ENCODE measurements at regions not wholly inside any gene's neighbourhood (a gene's known extent, or its start where the extent isn't known, plus 50 kb on each side); places are given as distances from the start of the nearest gene placed in this dataset.
"Not testable (repeated sequence)": the region's sequence is repeated elsewhere in the genome, so short reads cannot be mapped to it uniquely, and the experiment has no call there.

DNA sequence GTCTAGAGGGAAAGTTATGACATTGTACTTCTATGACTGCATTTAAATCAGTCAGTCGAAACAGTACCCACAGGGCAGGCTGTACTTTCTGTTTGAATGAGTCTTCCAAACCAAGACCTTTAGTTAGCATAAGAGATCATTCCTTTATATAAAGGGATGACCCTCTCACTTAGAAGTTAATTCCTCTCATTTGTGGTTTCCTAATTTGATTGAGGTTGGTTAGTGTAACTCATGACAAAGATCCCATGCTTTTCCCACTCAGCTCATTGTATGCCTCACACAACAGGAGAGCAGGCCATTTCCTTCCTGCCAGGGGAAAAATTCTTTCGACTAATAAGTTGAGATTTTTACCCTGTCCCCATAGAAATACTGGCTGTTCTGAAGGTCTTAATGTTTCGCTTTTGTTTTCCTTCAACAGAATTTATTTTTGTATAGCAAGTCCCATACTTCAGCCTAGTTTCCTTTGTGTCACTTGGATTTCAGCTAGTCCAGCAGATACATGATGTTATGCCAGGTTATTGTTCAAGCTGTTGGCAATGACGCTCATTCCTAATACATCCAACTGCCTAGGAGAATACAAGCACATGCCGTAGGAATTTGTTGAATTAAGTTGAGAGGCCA, 500.7 kb downstream of the SPATA31D1 start:
- no peak for DNase-seq (ENCODE audit: low read depth, low spot score)
- POLR2A ChIA-PET, result interaction anchor here (0.7 kb wide), 1 partner anchor 243 kb away, joined by 3 read pairs; no protein-coding TSS in a partner anchor
- H3K4me3 ChIP-seq (ENCODE audit: low read depth, low read length), result no peak overlapping the region
- TF ChIP-seq, protein P1, sequence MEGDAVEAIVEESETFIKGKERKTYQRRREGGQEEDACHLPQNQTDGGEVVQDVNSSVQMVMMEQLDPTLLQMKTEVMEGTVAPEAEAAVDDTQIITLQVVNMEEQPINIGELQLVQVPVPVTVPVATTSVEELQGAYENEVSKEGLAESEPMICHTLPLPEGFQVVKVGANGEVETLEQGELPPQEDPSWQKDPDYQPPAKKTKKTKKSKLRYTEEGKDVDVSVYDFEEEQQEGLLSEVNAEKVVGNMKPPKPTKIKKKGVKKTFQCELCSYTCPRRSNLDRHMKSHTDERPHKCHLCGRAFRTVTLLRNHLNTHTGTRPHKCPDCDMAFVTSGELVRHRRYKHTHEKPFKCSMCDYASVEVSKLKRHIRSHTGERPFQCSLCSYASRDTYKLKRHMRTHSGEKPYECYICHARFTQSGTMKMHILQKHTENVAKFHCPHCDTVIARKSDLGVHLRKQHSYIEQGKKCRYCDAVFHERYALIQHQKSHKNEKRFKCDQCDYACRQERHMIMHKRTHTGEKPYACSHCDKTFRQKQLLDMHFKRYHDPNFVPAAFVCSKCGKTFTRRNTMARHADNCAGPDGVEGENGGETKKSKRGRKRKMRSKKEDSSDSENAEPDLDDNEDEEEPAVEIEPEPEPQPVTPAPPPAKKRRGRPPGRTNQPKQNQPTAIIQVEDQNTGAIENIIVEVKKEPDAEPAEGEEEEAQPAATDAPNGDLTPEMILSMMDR (IDR thresholded peaks at IDR 0.05; ENCODE audit: insufficient read depth, low read length, missing control alignments), result no peak
- CTCF ChIA-PET, result no interaction called here

DNA sequence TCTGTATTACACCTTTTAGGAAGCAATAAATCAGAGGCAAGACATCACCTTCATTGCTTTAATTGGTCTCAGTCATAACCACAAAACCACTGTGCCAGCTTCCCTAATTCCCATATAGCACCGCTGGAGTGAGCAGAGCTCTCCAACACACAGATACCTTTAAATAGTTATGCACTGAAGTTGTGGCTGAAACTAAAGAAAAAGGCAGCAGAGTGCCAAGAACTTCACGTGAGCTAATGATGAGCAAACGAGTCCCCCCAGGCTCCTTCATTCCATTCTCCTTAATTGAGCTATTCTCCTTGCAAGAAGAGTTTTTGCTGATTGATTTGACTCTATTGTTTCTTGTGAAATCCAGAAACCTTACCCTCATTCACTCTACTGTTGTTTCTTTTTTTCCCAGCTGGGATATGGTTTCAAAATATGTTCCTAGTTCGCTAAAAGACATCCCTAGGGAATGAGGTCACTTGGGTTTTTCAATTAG, 501.5 kb downstream of the SPATA31D1 start:
- no peak overlapping the region for H3K4me3 ChIP-seq (ENCODE audit: low read depth, low read length)
- TF ChIP-seq, protein P1 (IDR thresholded peaks at IDR 0.05; ENCODE audit: insufficient read depth, low read length, missing control alignments), result no peak
- POLR2A ChIA-PET, result interaction anchor here (0.7 kb wide), 1 partner anchor 244 kb away, joined by 3 read pairs; no protein-coding TSS in a partner anchor
- CTCF ChIA-PET, result no interaction called here
- DNase-seq (ENCODE audit: low read depth, low spot score), result no peak

DNA sequence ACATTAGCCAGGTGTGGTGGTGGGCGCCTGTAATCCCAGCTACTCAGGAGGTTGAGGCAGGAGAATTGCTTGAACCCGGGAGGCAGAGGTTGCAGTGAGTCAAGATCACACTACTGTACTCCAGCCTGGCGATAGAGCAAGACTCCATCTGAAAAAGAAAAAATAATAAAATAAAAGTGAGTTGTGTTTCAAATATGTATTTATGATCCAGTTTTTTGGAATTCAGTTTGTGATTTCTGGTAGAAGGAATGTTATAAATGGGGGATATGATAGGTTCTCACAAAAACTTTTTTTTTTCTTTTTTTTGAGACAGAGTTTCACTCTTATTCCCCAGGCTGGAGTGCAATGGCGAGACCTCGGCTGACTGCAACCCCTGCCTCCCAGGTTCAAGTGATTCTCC, 502.2 kb downstream of the SPATA31D1 start:
- DNase-seq (ENCODE audit: low read depth, low spot score); POLR2A ChIA-PET; CTCF ChIA-PET; H3K4me3 ChIP-seq (ENCODE audit: low read depth, low read length): not testable (repeated sequence)

DNA sequence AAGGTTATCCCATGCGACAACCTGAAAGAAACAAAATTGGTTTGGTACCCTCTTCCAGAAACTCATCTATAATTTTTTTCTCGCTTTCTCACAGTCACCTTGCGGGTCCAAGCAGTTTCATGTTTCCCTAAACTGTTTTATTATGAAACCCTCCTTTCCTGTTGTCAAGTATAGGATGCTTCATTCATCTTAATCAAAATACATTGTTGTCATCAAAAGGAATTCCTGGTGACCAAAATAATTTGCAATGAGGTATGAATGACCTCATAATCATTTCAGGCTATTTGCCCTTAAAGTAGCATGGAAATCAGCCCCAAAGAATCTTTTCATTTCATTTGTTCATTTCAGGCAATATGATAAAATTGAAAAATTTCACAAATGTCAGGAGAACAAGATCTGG, 503.0 kb downstream of the SPATA31D1 start:
- CTCF ChIA-PET, result interaction anchor here (1.1 kb wide), 1 partner anchor 968 kb away, joined by 4 read pairs; no protein-coding TSS in a partner anchor

DNA sequence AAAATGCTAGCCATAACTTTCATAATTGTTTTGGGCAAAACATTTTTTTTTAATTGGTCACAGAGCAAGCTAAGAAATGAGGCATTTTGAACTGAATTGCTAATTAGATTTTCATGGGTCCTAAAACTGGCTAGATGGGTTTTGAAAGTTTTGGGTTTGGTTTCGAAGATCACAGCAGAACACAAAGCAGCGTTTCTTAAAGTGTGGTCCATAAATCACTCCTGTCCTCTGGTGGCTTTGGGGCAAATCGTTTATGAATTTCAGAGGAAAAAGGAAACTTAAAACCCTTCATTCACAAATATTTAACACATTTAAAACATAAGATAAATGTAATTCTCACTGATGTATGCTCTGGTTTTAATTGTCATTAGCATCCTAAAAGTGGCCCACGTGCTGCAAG, 503.7 kb downstream of the SPATA31D1 start:
- ChIA-PET CTCF (interaction anchor here (1.1 kb wide), 1 partner anchor 969 kb away, joined by 4 read pairs; no protein-coding TSS in a partner anchor), POLR2A (no interaction called here)
- H3K4me3 ChIP-seq (ENCODE audit: low read depth, low read length), result no peak overlapping the region
- TF ChIP-seq, protein P1 (IDR thresholded peaks at IDR 0.05; ENCODE audit: insufficient read depth, low read length, missing control alignments), result no peak
- DNase-seq (ENCODE audit: low read depth, low spot score), result no peak

More for the DNA sequence above, 503.0 kb downstream of the SPATA31D1 start:
- POLR2A ChIA-PET, result no interaction called here
- TF ChIP-seq, protein P1 (IDR thresholded peaks at IDR 0.05; ENCODE audit: insufficient read depth, low read length, missing control alignments), result no peak
- H3K4me3 ChIP-seq (ENCODE audit: low read depth, low read length), result no peak overlapping the region
- DNase-seq (ENCODE audit: low read depth, low spot score), result no peak

DNA sequence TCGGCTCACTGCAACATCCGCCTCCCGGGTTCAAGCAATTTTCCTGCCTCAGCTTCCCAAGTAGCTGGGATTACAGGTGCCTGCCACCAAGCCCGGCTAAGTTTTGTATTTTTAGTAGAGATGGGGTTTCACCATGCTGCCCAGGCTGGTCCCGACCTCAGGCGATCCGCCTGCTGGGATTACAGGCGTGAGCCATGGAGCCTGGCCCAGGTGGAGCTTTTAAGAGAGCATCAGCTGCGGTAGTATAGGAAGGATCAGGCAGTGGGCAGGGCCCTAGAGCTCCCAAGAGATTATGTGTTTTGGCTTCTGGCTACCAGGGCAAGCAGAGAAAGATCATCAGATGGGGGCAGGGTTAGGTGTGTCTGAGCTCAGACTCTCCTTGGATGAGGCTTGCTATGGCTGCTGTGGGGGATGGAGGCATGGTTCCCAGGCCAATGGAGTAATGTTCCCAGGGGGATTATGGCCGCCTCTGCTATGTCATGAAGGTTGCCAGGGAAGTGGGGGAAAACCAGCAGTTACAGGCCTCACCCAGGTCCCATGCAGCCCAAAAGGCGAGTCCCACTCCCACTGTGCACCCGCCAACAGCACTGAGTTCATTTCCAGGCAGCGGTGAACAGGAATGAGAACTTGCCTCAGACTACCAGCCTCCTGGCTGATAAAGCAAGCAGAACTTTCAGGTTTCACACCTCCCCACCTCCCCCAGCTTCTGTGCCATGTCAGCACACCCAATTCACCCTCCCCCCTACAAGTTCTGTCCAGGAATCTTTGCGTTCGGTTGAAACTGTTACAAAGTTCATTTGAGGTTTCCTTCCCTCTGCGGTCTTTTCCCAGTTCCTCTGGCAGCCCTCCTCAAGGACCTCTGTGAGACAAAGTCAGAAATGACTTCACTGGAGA, 507.6 kb downstream of the SPATA31D1 start:
- CTCF ChIA-PET, result no interaction called here
- POLR2A ChIA-PET, result interaction anchor here (0.7 kb wide), 1 partner anchor 439 kb away, joined by 3 read pairs; no protein-coding TSS in a partner anchor
- TF ChIP-seq, protein P1 (IDR thresholded peaks at IDR 0.05; ENCODE audit: insufficient read depth, low read length, missing control alignments), result no peak
- DNase-seq (ENCODE audit: low read depth, low spot score), result no peak
- H3K4me3 ChIP-seq (ENCODE audit: low read depth, low read length), result no peak overlapping the region
